Upper lobe of left lung (tissue), 6 donors: ENCODE measurements at regions not wholly inside any gene's neighbourhood (a gene's known extent, or its start where the extent isn't known, plus 50 kb on each side); places are given as distances from the start of the nearest gene placed in this dataset.

ENCODE experiments used
- ATAC-seq, 2 donors: fragments of 200-7000 bp; cut with Tn5 transposase; one replicate each; pipeline ENCODE4 v1.9.1; 2022; ENCODE audit warnings: mild to moderate bottlenecking in 2 of 2, moderate library complexity in 2 of 2; ENCODE audit not compliant: low FRiP score in 2 of 2
- DNase-seq, 2 donors: peaks; one replicate each; pipeline ENCODE4 v3.0.0-alpha.2; 2019 to 2020
- H3K27ac ChIP-seq, 4 donors: fragments of 200-600 bp; sonication (generic); one replicate each; pipeline ENCODE4 v1.5.1; 2016 to 2019
- H3K27me3 ChIP-seq, 4 donors: fragments of 200-600 bp; sonication (generic); one replicate each; pipeline ENCODE4 v1.5.1; 2017 to 2019
- H3K36me3 ChIP-seq, 4 donors: fragments of 200-600 bp; sonication (generic); one replicate each; pipeline ENCODE4 v1.5.1; 2016 to 2019
- H3K4me1 ChIP-seq, 4 donors: fragments of 200-600 bp; sonication (generic); one replicate each; pipeline ENCODE4 v1.5.1; 2018 to 2019
- H3K4me3 ChIP-seq, 4 donors: fragments of 200-600 bp; sonication (generic); one replicate each; pipeline ENCODE4 v1.5.1; 2017 to 2019; ENCODE audit warnings: mild to moderate bottlenecking in 2 of 4, moderate library complexity in 1 of 4
- H3K9me3 ChIP-seq, 4 donors: fragments of 200-600 bp; sonication (generic); one replicate each; pipeline ENCODE4 v1.5.1; 2018 to 2019
- EP300 ChIP-seq, 4 donors: sonication (generic); formaldehyde crosslinking; IDR thresholded peaks; one replicate each; pipeline ENCODE4 v1.5.1; 2017; ENCODE audit warnings: antibody characterized with exemption in 4 of 4, control low read depth in 2 of 4
- POLR2A ChIP-seq, 4 donors: fragments of 450-650 bp; IDR thresholded peaks; one replicate each; pipeline ENCODE4 v1.5.1; 2016 to 2017; ENCODE audit warnings: antibody characterized with exemption in 4 of 4, mild to moderate bottlenecking in 2 of 4
- POLR2AphosphoS5 ChIP-seq, 2 donors: sonication (generic); formaldehyde crosslinking; IDR thresholded peaks; one replicate each; pipeline ENCODE4 v1.5.1; 2017; ENCODE audit warnings: antibody characterized with exemption in 2 of 2
- WGBS, 2 donors: methylation state at CpG; one replicate each; pipeline ENCODE4 v1.1.5; 2017 to 2018; 5-methylcytosine and 5-hydroxymethylcytosine counted together
- TF ChIP-seq, protein P1 (sequence below), 6 experiments: fragments of 450-650 bp in 4 of 6; fragments of 200-600 bp in 2 of 6; sonication (generic) in 2 of 6; IDR thresholded peaks; one replicate each; pipeline ENCODE4 v1.5.1; 2016 to 2019; ENCODE audit warnings: antibody characterized with exemption in 6 of 6
- donor health status: DM: no; HTN: no; CAD: no; lungs with moderate emphysema.
- donor health status: DM: no; HTN: yes; CAD: no; lungs with severe emphysema.

DNA sequence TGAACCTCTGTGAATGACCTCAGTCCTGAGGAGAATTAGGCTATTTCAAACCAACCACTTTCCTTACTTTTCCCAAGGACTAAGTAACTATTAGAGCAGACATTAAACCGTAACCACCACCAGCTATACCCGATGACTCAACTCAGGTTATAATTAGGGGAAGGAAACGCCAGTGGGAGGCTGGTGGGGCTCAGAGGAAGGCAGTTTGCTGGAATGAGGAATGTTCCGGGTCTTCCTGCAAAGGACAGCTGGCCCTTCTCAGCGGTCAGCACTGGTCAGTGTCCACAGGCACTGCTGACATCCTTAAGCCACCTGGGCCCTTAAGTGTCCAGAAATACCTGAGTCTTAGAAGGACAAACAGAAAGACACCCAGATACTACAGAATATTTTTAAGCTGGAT lies 515.2 kb downstream of the MAFB start:
- Histone ChIP-seq H3K4me3 (no peak overlapping the region), H3K36me3 (no peaks in the 10 kb centered on the region), H3K4me1 (no peaks in the 10 kb centered on the region), H3K27ac (no peak overlapping the region), H3K27me3 (no peaks in the 10 kb centered on the region), H3K9me3 (no peaks in the 10 kb centered on the region)
- whole genome bisulfite sequencing, 2 donors, result 33 to 43% methylated on average over 5 of the region's 5 CpGs
- ATAC-seq (no peak), DNase-seq (no peak)
- TF ChIP-seq POLR2A (IDR thresholded peaks at IDR 0.05) (no peak), POLR2AphosphoS5 (IDR thresholded peaks at IDR 0.05) (no peak), EP300 (IDR thresholded peaks at IDR 0.05) (no peak)
- TF ChIP-seq, protein P1, sequence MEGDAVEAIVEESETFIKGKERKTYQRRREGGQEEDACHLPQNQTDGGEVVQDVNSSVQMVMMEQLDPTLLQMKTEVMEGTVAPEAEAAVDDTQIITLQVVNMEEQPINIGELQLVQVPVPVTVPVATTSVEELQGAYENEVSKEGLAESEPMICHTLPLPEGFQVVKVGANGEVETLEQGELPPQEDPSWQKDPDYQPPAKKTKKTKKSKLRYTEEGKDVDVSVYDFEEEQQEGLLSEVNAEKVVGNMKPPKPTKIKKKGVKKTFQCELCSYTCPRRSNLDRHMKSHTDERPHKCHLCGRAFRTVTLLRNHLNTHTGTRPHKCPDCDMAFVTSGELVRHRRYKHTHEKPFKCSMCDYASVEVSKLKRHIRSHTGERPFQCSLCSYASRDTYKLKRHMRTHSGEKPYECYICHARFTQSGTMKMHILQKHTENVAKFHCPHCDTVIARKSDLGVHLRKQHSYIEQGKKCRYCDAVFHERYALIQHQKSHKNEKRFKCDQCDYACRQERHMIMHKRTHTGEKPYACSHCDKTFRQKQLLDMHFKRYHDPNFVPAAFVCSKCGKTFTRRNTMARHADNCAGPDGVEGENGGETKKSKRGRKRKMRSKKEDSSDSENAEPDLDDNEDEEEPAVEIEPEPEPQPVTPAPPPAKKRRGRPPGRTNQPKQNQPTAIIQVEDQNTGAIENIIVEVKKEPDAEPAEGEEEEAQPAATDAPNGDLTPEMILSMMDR (IDR thresholded peaks at IDR 0.05), result no peak

DNA sequence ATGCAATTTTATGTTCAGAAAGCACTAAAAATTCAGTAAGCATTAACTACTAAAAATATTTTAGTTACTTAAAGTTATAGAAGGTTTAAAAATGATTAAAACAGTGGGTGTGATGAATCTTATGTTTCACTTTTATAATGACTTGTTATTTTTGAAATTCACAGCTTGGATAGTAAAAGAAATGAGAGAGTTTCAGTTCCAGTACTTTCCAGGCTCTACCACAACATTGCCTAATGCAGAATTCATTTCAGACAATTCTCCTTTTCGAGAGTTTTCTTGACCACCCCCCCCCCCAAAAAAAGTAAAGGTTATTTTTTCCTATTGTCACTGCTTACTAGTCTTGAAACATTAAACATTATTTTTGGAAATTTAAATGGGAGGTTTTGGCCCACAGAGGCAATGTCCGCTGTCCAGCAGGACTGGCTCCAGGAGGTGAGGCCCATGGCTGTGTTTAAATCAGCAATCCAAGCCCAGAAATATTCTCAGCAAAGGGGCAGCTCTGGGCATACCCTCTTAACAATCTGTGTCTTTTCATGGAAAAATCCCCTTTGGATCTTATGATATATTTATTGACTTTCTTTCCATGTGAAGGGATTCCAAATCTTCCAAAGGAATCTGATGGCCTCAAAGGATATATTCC lies 519.9 kb downstream of the MAFB start:
- Histone ChIP-seq H3K27ac (no peak overlapping the region), H3K36me3 (no peaks in the 10 kb centered on the region), H3K4me1 (no peaks in the 10 kb centered on the region), H3K27me3 (no peaks in the 10 kb centered on the region), H3K9me3 (no peaks in the 10 kb centered on the region), H3K4me3 (no peak overlapping the region)
- WGBS, 2 donors, result 50 to 75% methylated on average over 2 of the region's 2 CpGs
- ATAC-seq (no peak), DNase-seq (no peak)
- TF ChIP-seq POLR2AphosphoS5 (IDR thresholded peaks at IDR 0.05), result no peak
- TF ChIP-seq, protein P1 (IDR thresholded peaks at IDR 0.05), result no peak
- TF ChIP-seq EP300 (IDR thresholded peaks at IDR 0.05), result no peak
- no peak for TF ChIP-seq POLR2A (IDR thresholded peaks at IDR 0.05)

- TF ChIP-seq POLR2AphosphoS5 (IDR thresholded peaks at IDR 0.05) (no peak), POLR2A (IDR thresholded peaks at IDR 0.05) (no peak), EP300 (IDR thresholded peaks at IDR 0.05) (no peak)
- TF ChIP-seq, protein P1 (IDR thresholded peaks at IDR 0.05), result no peak
- no peak for ATAC-seq
- DNase-seq, result no peak
- Histone ChIP-seq H3K27me3 (no peaks in the 10 kb centered on the region), H3K27ac (no peak overlapping the region), H3K4me1 (no peaks in the 10 kb centered on the region), H3K4me3 (no peak overlapping the region), H3K9me3 (no peaks in the 10 kb centered on the region), H3K36me3 (no peaks in the 10 kb centered on the region)
These were observed 527.6 kb downstream of the MAFB start for GRCh38 chr20:40161391-40161790.

GRCh38 chr20:40160097-40160550 lies 528.9 kb downstream of the MAFB start:
- H3K4me1 ChIP-seq, result no peaks in the 10 kb centered on the region
- DNase-seq, result peak in 1 of 2 donors; percentile 59
- 64 to 68% methylated on average over 7 of the region's 7 CpGs for WGBS, 2 donors
- no peaks in the 10 kb centered on the region for H3K27me3 ChIP-seq
- peak; percentile 69 to 86 for ATAC-seq
- TF ChIP-seq, protein P1 (IDR thresholded peaks at IDR 0.05), result peak in 5 of 6 experiments; percentile 48 to 72 (median 58)
- TF ChIP-seq EP300 (IDR thresholded peaks at IDR 0.05) (no peak), POLR2AphosphoS5 (IDR thresholded peaks at IDR 0.05) (no peak)
- no peaks in the 10 kb centered on the region for H3K36me3 ChIP-seq
- H3K9me3 ChIP-seq, result no peaks in the 10 kb centered on the region
- H3K4me3 ChIP-seq, result no peak overlapping the region
- no peak overlapping the region for H3K27ac ChIP-seq

DNA sequence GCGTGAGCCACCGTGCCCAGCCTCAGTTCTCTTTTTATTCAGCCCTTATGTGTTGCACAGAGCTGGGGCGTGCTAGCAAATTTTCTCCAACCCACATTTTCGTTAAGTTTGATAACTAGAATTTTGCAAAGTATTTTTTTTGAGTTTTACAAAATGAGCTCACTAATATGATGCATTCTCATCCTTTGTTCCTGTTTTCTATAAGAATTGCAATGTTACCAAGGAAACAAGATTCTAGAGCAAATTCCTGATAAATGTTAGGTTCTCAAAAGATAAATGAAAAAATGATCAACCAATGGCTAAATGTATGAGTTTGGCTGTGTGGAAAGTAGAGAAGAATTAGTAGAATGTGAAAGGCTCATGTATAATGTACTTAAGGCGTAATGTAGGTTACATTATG lies 529.8 kb downstream of the MAFB start:
- WGBS, 2 donors, result 86 to 91% methylated on average over 5 of the region's 5 CpGs
- no peaks in the 10 kb centered on the region for H3K9me3 ChIP-seq
- DNase-seq, result no peak
- H3K27ac ChIP-seq, result no peak overlapping the region
- TF ChIP-seq POLR2AphosphoS5 (IDR thresholded peaks at IDR 0.05) (no peak), EP300 (IDR thresholded peaks at IDR 0.05) (no peak)
- TF ChIP-seq, protein P1 (IDR thresholded peaks at IDR 0.05), result no peak
- H3K36me3 ChIP-seq, result no peaks in the 10 kb centered on the region
- H3K4me1 ChIP-seq, result no peaks in the 10 kb centered on the region
- ATAC-seq, result no peak
- no peak overlapping the region for H3K4me3 ChIP-seq
- no peaks in the 10 kb centered on the region for H3K27me3 ChIP-seq
